Gastrocnemius medialis (tissue), 4 donors: ENCODE measurements at regions not wholly inside any gene's neighbourhood (a gene's known extent, or its start where the extent isn't known, plus 50 kb on each side); places are given as distances from the start of the nearest gene placed in this dataset.

ENCODE experiments used
- CTCF ChIP-seq, 5 experiments: fragments of 450-650 bp in 3 of 5; fragments of 200-600 bp in 2 of 5; sonication (generic) in 2 of 5; IDR thresholded peaks in 4 of 5; conservative IDR thresholded peaks in 1 of 5; 1 replicate in 4 of 5; 2 replicates in 1 of 5; pipeline ENCODE4 v1.5.1; 2016 to 2019; ENCODE audit warnings: antibody characterized with exemption in 5 of 5, mild to moderate bottlenecking in 3 of 5, moderate library complexity in 3 of 5
- POLR2A ChIP-seq, 2 donors: fragments of 450-650 bp; IDR thresholded peaks; one replicate each; pipeline ENCODE4 v1.6.1; 2017; ENCODE audit warnings: antibody characterized with exemption in 2 of 2, mild to moderate bottlenecking in 2 of 2, moderate library complexity in 2 of 2

DNA sequence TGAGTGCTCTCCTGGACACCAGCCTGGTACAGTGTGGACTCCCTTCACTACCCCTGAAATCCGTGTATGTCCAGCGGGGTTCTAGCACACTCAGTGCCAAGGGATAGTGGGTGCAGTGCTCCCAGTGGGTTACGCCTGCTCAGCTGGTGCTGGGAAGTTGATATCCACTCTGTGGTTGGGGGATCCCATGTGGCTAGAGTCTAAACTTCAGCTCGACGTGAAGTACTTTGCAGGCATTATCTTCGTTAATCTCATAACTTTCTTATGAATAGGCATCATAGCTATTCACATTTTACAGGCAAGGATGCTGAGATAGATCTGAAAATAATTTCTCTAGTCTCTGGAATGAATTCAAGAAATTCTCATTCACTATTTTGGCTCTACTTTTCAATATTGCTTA, 433.2 kb upstream of the HTR2A start:
- TF ChIP-seq CTCF (IDR thresholded peaks at IDR 0.05 in 4 of 5, conservative IDR thresholded peaks at IDR 0.05 in 1 of 5) (no peak), POLR2A (IDR thresholded peaks at IDR 0.05) (no peak)
